ENCODE measurements at regions not wholly inside any gene's neighbourhood (a gene's known extent, or its start where the extent isn't known, plus 50 kb on each side); places are given as distances from the start of the nearest gene placed in this dataset.

DNA sequence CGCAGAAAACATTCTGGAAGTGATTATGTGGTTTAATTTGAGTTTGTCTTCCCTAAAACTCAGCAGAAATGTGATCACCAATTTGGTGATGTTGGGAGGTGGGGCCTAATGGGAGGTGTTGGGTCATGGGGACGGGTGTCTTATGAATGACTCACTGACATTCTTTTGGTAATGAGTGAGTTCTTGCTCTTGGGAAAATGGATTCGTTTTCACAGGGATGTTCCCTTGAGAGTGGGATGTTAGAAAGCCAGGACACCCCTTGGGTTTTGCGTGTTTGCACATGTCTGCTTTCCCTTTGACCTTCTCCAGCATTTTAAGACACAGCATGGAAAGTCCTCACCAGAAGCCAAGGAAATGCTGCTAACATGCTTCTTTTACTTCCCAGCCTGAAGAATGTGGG lies 321.5 kb upstream of the NT5C1B start:
- Histone ChIP-seq H3K27ac (ENCODE audit: extremely low read depth, low read depth, low read length) (no peak overlapping the region), H3K4me2 (ENCODE audit: insufficient read depth, low read length) (no peak overlapping the region), H3K79me2 (ENCODE audit: control insufficient read depth, insufficient read depth, low read length) (no peaks in the 10 kb centered on the region), H3K4me1 (replicated peaks in 1 of 2; ENCODE audit: control insufficient read depth in 2 of 2, insufficient read depth in 2 of 2, low read length in 2 of 2) (no peaks in the 10 kb centered on the region), H2AFZ (ENCODE audit: low read depth, low read length) (no peak overlapping the region), H3K36me3 (ENCODE audit: control insufficient read depth, insufficient read depth, low read length) (no peaks in the 10 kb centered on the region), H3K9ac (ENCODE audit: insufficient read depth in 1 of 2, low read depth in 2 of 2, low read length in 2 of 2) (no peak overlapping the region), H3K9me1 (ENCODE audit: control insufficient read depth, insufficient read depth, low read length) (no peaks in the 10 kb centered on the region), H3K27me3 (ENCODE audit: control insufficient read depth in 2 of 2, insufficient read depth in 2 of 2, low read length in 2 of 2) (no peaks in the 10 kb centered on the region), H3K9me3 (replicated peaks; ENCODE audit: control insufficient read depth, insufficient read depth, low read depth, low read length) (no peaks in the 10 kb centered on the region), H4K20me1 (replicated peaks; ENCODE audit: control insufficient read depth, insufficient read depth, low read length) (no peaks in the 10 kb centered on the region), H3K4me3 (no peak overlapping the region)
- 0% methylated on average over 4 of the region's 4 CpGs for WGBS (ENCODE audit: insufficient coverage, low coverage, missing lambda C conversion rate)
- FAIRE-seq (no peak), ATAC-seq (no peak), DNase-seq (ENCODE audit: extremely low read depth in 1 of 4, low spot score in 3 of 4) (no peak)
- no TSS peak for BruUV-seq (replicated peaks)
- in situ Hi-C loops (cut with MboI) (no loop called here), intact Hi-C loops (cut with micrococcal nuclease) (no loop called here)
- ChIA-PET CTCF (ENCODE audit: low intra/inter-chr PET ratio) (no interaction called here), POLR2A (no interaction called here)
- TF ChIP-seq ZNF165 (CRISPR knock-in tag; IDR thresholded peaks at IDR 0.05; ENCODE audit: borderline replicate concordance), result no peak
- no peak for TF ChIP-seq HCFC1 (IDR thresholded peaks at IDR 0.05; ENCODE audit: low read depth, low read length)
- no peak for TF ChIP-seq ZBTB8A (IDR thresholded peaks at IDR 0.05; ENCODE audit: partially characterized antibody)
- TF ChIP-seq, protein P1, sequence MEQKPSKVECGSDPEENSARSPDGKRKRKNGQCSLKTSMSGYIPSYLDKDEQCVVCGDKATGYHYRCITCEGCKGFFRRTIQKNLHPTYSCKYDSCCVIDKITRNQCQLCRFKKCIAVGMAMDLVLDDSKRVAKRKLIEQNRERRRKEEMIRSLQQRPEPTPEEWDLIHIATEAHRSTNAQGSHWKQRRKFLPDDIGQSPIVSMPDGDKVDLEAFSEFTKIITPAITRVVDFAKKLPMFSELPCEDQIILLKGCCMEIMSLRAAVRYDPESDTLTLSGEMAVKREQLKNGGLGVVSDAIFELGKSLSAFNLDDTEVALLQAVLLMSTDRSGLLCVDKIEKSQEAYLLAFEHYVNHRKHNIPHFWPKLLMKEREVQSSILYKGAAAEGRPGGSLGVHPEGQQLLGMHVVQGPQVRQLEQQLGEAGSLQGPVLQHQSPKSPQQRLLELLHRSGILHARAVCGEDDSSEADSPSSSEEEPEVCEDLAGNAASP (IDR thresholded peaks at IDR 0.05), result no peak
- no peak for TF ChIP-seq ZNF280B (CRISPR knock-in tag; IDR thresholded peaks at IDR 0.05)
- no peak for TF ChIP-seq POLR2AphosphoS2 (IDR thresholded peaks at IDR 0.05; ENCODE audit: low read length)
- TF ChIP-seq HDAC8 (tag; IDR thresholded peaks at IDR 0.05), result no peak
- TF ChIP-seq XRCC4 (IDR thresholded peaks at IDR 0.05; ENCODE audit: extremely low read depth, insufficient read depth, insufficient read length), result no peak
- TF ChIP-seq, protein P2, sequence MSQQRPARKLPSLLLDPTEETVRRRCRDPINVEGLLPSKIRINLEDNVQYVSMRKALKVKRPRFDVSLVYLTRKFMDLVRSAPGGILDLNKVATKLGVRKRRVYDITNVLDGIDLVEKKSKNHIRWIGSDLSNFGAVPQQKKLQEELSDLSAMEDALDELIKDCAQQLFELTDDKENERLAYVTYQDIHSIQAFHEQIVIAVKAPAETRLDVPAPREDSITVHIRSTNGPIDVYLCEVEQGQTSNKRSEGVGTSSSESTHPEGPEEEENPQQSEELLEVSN (IDR thresholded peaks at IDR 0.05; ENCODE audit: borderline replicate concordance in 1 of 2, extremely low read depth in 1 of 2, insufficient read depth in 1 of 2, insufficient read length in 1 of 2, low read depth in 1 of 2, low read length in 1 of 2, poor library complexity in 1 of 2, severe bottlenecking in 1 of 2), result no peak
- no peak for TF ChIP-seq TFE3 (CRISPR knock-in tag; IDR thresholded peaks at IDR 0.05)
- no peak for TF ChIP-seq ERF (CRISPR knock-in tag; IDR thresholded peaks at IDR 0.05)
- TF ChIP-seq TAF9B (IDR thresholded peaks at IDR 0.05; ENCODE audit: partially characterized antibody), result no peak
